ENCODE measurements at regions not wholly inside any gene's neighbourhood (a gene's known extent, or its start where the extent isn't known, plus 50 kb on each side); places are given as distances from the start of the nearest gene placed in this dataset.

DNA sequence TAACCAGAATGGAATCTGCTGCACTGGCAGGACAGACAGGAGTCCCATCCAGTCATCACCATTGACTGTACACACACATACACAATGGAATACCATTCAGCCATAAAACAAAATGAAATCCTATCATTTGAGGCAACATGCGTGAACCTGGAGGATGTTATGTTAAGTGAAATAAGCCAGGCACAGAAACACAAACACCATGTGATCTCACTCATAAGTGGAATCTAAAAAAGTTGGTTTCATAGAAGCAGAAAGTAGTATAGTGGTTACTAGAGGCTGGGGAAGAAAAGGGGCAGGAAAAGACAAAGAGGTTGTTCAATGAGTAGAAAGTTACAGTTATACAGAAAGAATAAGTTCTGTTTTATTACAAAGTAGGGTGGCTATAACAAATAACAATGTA lies 884.0 kb upstream of the ACO1 start:
- no peaks in the 10 kb centered on the region for H3K9me3 ChIP-seq
- H3K27me3 ChIP-seq, result no peaks in the 10 kb centered on the region
- intact Hi-C loops (cut with DNase I; ENCODE audit: low total_unique reads), result no loop called here
- H3K36me3 ChIP-seq (ENCODE audit: low read depth, missing control alignments), result no peaks in the 10 kb centered on the region
- DNase-seq, result no peak
- H3K4me3 ChIP-seq, result no peak overlapping the region
- H3K27ac ChIP-seq, result no peak overlapping the region
- H3K4me1 ChIP-seq, result no peaks in the 10 kb centered on the region
- WGBS, 2 donors, result 81 to 86% methylated on average over 1 of the region's 1 CpG
- no peak for TF ChIP-seq POLR2A (IDR thresholded peaks at IDR 0.05)
- TF ChIP-seq, protein P1, sequence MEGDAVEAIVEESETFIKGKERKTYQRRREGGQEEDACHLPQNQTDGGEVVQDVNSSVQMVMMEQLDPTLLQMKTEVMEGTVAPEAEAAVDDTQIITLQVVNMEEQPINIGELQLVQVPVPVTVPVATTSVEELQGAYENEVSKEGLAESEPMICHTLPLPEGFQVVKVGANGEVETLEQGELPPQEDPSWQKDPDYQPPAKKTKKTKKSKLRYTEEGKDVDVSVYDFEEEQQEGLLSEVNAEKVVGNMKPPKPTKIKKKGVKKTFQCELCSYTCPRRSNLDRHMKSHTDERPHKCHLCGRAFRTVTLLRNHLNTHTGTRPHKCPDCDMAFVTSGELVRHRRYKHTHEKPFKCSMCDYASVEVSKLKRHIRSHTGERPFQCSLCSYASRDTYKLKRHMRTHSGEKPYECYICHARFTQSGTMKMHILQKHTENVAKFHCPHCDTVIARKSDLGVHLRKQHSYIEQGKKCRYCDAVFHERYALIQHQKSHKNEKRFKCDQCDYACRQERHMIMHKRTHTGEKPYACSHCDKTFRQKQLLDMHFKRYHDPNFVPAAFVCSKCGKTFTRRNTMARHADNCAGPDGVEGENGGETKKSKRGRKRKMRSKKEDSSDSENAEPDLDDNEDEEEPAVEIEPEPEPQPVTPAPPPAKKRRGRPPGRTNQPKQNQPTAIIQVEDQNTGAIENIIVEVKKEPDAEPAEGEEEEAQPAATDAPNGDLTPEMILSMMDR (IDR thresholded peaks at IDR 0.05), result no peak

DNA sequence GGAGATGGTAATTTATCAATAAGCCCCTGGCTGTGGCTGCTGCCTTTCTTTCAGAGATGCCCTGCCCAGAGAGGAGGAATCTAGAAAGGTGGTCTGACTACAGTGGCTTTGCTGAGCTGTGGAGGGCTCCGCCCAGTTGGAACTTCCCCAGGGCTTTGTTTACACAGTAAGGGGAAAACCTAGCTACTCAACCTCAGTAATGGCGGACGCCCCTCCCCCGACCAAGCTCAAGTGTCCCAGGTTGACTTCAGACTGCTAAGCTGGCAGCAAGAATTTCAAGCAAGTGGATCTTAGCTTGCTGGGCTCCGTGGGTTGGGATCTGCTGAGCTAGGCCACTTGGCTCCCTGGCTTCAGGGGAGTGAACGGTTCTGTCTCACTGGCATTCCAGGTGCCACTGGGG lies 865.4 kb upstream of the ACO1 start:
- no peak for DNase-seq
- 83 to 93% methylated on average over 6 of the region's 6 CpGs for WGBS, 2 donors

DNA sequence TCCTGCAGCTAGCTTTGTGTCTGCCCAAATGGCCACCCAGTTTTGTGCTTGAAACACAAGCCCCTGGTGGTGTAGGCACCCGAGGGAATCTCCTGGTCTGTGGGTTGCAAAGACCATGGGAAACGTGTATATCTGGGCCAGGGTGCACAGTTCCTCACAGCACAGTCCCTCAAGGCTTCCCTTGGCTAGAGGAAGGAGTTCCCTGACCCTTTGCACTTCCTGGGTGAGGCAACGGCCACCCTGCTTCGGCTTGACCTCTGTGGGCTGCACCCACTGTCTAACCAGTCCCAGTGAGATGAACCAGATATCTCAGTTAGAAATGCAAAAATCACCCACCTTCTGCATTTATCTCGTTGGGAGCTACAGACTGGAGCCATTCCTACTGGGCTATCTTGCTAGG lies 865.0 kb upstream of the ACO1 start:
- Histone ChIP-seq H3K27me3 (no peaks in the 10 kb centered on the region), H3K4me3 (no peak overlapping the region), H3K27ac (no peak overlapping the region), H3K36me3 (ENCODE audit: low read depth, missing control alignments) (no peaks in the 10 kb centered on the region), H3K4me1 (no peaks in the 10 kb centered on the region), H3K9me3 (no peaks in the 10 kb centered on the region)
- no peak for TF ChIP-seq POLR2A (IDR thresholded peaks at IDR 0.05)
- TF ChIP-seq, protein P1 (IDR thresholded peaks at IDR 0.05), result no peak
- intact Hi-C loops (cut with DNase I; ENCODE audit: low total_unique reads), result no loop called here
- 70 to 75% methylated on average over 5 of the region's 5 CpGs for WGBS, 2 donors
- DNase-seq, result no peak

More for the DNA sequence above, 865.4 kb upstream of the ACO1 start:
- no peak overlapping the region for H3K27ac ChIP-seq
- H3K9me3 ChIP-seq, result no peaks in the 10 kb centered on the region
- intact Hi-C loops (cut with DNase I; ENCODE audit: low total_unique reads), result no loop called here
- no peaks in the 10 kb centered on the region for H3K27me3 ChIP-seq
- no peaks in the 10 kb centered on the region for H3K4me1 ChIP-seq
- TF ChIP-seq, protein P1 (IDR thresholded peaks at IDR 0.05), result no peak
- TF ChIP-seq POLR2A (IDR thresholded peaks at IDR 0.05), result no peak
- no peaks in the 10 kb centered on the region for H3K36me3 ChIP-seq (ENCODE audit: low read depth, missing control alignments)
- no peak overlapping the region for H3K4me3 ChIP-seq

DNA sequence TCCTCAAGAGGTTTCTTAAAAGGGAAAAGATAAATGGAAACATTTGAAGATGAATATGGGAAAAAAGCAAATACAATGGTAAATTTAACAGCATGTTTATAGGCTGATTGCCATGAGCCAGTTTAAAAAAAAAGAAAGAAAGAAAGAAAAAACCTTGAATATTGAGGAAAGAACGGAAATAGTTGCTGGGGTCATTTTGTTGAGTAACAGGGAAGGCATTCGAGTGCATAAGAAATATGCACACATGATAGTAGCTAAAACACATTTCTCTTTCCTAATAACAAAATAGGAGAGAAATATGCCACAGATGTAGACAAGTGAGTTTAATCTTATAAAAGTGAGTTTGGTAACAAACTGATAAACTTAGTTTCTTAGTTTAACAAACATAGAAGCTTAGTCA lies 864.6 kb upstream of the ACO1 start:
- Histone ChIP-seq H3K36me3 (ENCODE audit: low read depth, missing control alignments) (no peaks in the 10 kb centered on the region), H3K4me3 (no peak overlapping the region), H3K9me3 (no peaks in the 10 kb centered on the region), H3K4me1 (no peaks in the 10 kb centered on the region), H3K27ac (no peak overlapping the region), H3K27me3 (no peaks in the 10 kb centered on the region)
- TF ChIP-seq POLR2A (IDR thresholded peaks at IDR 0.05), result no peak
- TF ChIP-seq, protein P1 (IDR thresholded peaks at IDR 0.05), result no peak
- no peak for DNase-seq
- intact Hi-C loops (cut with DNase I; ENCODE audit: low total_unique reads), result no loop called here
- WGBS, 2 donors, result 30 to 66% methylated on average over 2 of the region's 2 CpGs

DNA sequence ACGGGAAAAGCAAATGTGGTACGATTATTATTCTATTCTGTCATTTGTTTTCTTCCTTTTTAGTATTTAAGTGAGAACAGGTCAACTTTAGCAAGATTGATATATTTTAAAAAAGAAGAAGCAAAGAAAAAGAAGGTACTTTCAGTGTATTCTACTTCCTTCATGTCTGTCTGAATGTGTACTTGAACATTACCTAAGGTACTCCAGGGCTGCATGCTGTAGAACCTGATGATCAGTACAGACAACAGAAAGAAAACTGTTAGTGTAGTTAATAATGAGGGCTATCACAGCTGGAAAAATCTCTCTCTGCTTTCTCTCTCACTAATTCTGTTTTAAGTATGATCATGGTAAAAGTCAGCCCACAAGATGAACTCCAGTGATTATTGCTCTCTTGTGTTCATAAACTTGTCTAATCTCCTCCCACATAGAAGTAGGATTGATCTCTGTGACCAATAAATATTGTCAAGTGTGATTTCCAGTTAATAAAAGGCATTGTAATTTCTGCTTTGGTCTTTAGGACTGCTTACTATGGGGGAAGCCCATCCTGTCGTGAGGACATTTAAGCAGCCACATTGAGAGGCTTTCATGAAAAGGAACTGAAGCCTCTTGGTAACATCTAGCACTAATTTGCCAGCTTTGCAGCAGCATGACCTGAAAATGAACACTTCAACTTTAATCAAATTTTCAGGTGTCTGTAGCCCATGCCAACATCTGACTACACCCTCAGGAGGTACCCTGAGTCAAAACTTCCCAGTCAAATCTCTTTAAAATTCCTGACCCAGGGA lies 864.0 kb upstream of the ACO1 start:
- no peaks in the 10 kb centered on the region for H3K27me3 ChIP-seq
- H3K4me3 ChIP-seq, result no peak overlapping the region
- no peaks in the 10 kb centered on the region for H3K36me3 ChIP-seq (ENCODE audit: low read depth, missing control alignments)
- DNase-seq, result no peak
- TF ChIP-seq, protein P1 (IDR thresholded peaks at IDR 0.05), result no peak
- no peak for TF ChIP-seq POLR2A (IDR thresholded peaks at IDR 0.05)
- WGBS, 2 donors, result 71 to 73% methylated on average over 3 of the region's 3 CpGs
- intact Hi-C loops (cut with DNase I; ENCODE audit: low total_unique reads), result no loop called here
- H3K27ac ChIP-seq, result no peak overlapping the region
- no peaks in the 10 kb centered on the region for H3K9me3 ChIP-seq
- no peaks in the 10 kb centered on the region for H3K4me1 ChIP-seq

Data from testis (tissue), 2 donors.